Right lobe of liver (tissue), 6 donors: ENCODE measurements at regions not wholly inside any gene's neighbourhood (a gene's known extent, or its start where the extent isn't known, plus 50 kb on each side); places are given as distances from the start of the nearest gene placed in this dataset.

Experiments used
- ATAC-seq, 4 donors: fragments of 200-7000 bp; cut with Tn5 transposase; one replicate each; pipeline ENCODE4 v1.9.1; 2020; ENCODE audit warnings: mild to moderate bottlenecking in 4 of 4, moderate library complexity in 4 of 4
- DNase-seq, 3 donors: peaks; one replicate each; pipeline ENCODE4 v3.0.0-alpha.2; 2020
- H3K27ac ChIP-seq, 3 donors: fragments of 200-600 bp; one replicate each; pipeline ENCODE4 v1.8.0; 2022
- H3K27me3 ChIP-seq, 2 donors: fragments of 200-600 bp; one replicate each; pipeline ENCODE4 v1.8.0; 2022
- H3K36me3 ChIP-seq, 4 donors: fragments of 200-600 bp; sonication (generic) in 1 of 4; one replicate each; pipeline versions ENCODE4 v1.5.1 to v1.8.0; 2017 to 2022; ENCODE audit warnings: control low read depth in 1 of 4
- H3K4me1 ChIP-seq, 4 donors: fragments of 200-600 bp; sonication (generic) in 1 of 4; one replicate each; pipeline versions ENCODE4 v1.5.1 to v1.8.0; 2017 to 2022; ENCODE audit warnings: control low read depth in 1 of 4
- H3K4me3 ChIP-seq, 3 donors: fragments of 200-600 bp; one replicate each; pipeline ENCODE4 v1.8.0; 2022
- H3K9me3 ChIP-seq, 4 donors: fragments of 200-600 bp; sonication (generic) in 1 of 4; one replicate each; pipeline versions ENCODE4 v1.5.1 to v1.8.0; 2017 to 2022; ENCODE audit warnings: control low read depth in 1 of 4
- POLR2A ChIP-seq: fragments of 450-650 bp; IDR thresholded peaks from one replicate; pipeline ENCODE4 v1.6.1; 2017; ENCODE audit warnings: antibody characterized with exemption, mild to moderate bottlenecking
- WGBS: methylation state at CpG from one replicate; pipeline ENCODE4 v1.1.6; 2018; ENCODE audit warnings: low coverage, low lambda C conversion rate; ENCODE audit not compliant: insufficient coverage; ENCODE audit errors: missing lambda C conversion rate; 5-methylcytosine and 5-hydroxymethylcytosine counted together
- intact Hi-C, 2 donors: fragments of 100-400 bp; cut with DNase I; formaldehyde crosslinking; loops; one replicate each; pipeline versions ENCODE4 v1.11.2 to v1.14.1; 2022
- TF ChIP-seq, protein P1 (sequence below), 4 donors: fragments of 200-600 bp in 3 of 4; fragments of 450-650 bp in 1 of 4; IDR thresholded peaks; one replicate each; pipeline versions ENCODE4 v1.5.1 to v1.8.0; 2016 to 2022; ENCODE audit warnings: antibody characterized with exemption in 4 of 4, mild to moderate bottlenecking in 2 of 4
- donor health status: DM: no; HTN: yes; CAD: no.
- donor health status: DM: no; HTN: no; CAD: no.
- donor health status: DM: no; HTN: no; CAD: no.
- donor health status: DM: no; HTN: yes; CAD: no.
- donor health status: DM: no; HTN: yes; CAD: no.

DNA sequence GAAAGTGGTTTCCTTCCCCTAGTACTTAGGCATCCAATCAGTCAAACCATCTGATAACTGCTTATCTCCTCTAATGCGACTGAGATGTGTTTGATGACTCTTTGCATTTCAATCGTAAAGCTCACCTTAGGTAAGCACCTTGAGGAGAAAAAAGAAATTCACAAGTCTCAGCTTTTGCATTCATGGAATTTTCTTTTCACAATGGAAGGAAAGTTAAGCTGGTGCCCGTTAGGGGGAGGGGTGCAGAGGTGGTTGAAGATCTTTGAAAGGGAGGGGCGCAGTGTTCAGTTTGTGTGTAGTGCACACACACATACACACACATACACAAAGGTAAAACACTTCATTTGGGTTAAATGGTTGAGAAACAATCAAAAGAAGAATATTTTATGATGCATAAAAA lies 87.1 kb upstream of the SALL4 start:
- no peak for TF ChIP-seq POLR2A
- TF ChIP-seq, protein P1, sequence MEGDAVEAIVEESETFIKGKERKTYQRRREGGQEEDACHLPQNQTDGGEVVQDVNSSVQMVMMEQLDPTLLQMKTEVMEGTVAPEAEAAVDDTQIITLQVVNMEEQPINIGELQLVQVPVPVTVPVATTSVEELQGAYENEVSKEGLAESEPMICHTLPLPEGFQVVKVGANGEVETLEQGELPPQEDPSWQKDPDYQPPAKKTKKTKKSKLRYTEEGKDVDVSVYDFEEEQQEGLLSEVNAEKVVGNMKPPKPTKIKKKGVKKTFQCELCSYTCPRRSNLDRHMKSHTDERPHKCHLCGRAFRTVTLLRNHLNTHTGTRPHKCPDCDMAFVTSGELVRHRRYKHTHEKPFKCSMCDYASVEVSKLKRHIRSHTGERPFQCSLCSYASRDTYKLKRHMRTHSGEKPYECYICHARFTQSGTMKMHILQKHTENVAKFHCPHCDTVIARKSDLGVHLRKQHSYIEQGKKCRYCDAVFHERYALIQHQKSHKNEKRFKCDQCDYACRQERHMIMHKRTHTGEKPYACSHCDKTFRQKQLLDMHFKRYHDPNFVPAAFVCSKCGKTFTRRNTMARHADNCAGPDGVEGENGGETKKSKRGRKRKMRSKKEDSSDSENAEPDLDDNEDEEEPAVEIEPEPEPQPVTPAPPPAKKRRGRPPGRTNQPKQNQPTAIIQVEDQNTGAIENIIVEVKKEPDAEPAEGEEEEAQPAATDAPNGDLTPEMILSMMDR (IDR thresholded peaks at IDR 0.05) = no peak
- no peaks in the 10 kb centered on the region for H3K36me3 ChIP-seq
- no peak for DNase-seq
- no peaks in the 10 kb centered on the region for H3K4me1 ChIP-seq
- no peak overlapping the region for H3K4me3 ChIP-seq
- H3K9me3 ChIP-seq = no peaks in the 10 kb centered on the region
- no peaks in the 10 kb centered on the region for H3K27me3 ChIP-seq
- intact Hi-C loops = no loop called here
- ATAC-seq = no peak
- 27% methylated on average over 4 of the region's 4 CpGs for WGBS
- H3K27ac ChIP-seq = no peak overlapping the region

DNA sequence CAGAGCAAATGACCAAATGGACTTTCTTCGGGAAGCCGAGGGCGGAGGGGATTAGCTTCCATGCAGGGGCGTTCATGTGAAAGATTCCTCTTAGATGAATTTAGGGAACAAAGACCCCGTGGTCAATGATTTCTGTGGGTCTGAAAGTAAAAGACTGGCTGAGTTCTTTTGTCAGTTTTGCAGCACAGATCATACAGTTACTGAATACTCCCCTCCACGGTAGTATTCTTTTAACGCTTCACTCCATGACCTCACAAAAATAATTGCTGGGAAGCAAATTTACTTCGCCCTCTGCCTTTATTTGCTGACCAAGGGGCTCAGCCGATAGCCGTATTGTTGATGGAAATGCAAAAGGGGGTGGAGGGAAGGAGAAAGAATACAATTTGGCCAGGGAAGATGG lies 86.0 kb upstream of the SALL4 start:
- no peaks in the 10 kb centered on the region for H3K36me3 ChIP-seq
- H3K27me3 ChIP-seq = no peaks in the 10 kb centered on the region
- H3K27ac ChIP-seq = no peak overlapping the region
- TF ChIP-seq POLR2A = no peak
- TF ChIP-seq, protein P1 (IDR thresholded peaks at IDR 0.05) = no peak
- ATAC-seq = no peak
- intact Hi-C loops = no loop called here
- H3K9me3 ChIP-seq = no peaks in the 10 kb centered on the region
- no peak for DNase-seq
- H3K4me3 ChIP-seq = no peak overlapping the region
- no peaks in the 10 kb centered on the region for H3K4me1 ChIP-seq
- 41% methylated on average over 10 of the region's 10 CpGs for WGBS

- TF ChIP-seq POLR2A = no peak
- TF ChIP-seq, protein P1 (IDR thresholded peaks at IDR 0.05) = no peak
- Histone ChIP-seq H3K4me1 (no peaks in the 10 kb centered on the region), H3K27ac (no peak overlapping the region), H3K9me3 (no peaks in the 10 kb centered on the region), H3K27me3 (no peaks in the 10 kb centered on the region), H3K4me3 (no peak overlapping the region), H3K36me3 (no peaks in the 10 kb centered on the region)
- 56% methylated on average over 3 of the region's 5 CpGs for WGBS
- intact Hi-C loops = no loop called here
- no peak for DNase-seq
- ATAC-seq = no peak
Observed at GRCh38 chr20:51886891-51887608, 84.7 kb upstream of the SALL4 start.

DNA sequence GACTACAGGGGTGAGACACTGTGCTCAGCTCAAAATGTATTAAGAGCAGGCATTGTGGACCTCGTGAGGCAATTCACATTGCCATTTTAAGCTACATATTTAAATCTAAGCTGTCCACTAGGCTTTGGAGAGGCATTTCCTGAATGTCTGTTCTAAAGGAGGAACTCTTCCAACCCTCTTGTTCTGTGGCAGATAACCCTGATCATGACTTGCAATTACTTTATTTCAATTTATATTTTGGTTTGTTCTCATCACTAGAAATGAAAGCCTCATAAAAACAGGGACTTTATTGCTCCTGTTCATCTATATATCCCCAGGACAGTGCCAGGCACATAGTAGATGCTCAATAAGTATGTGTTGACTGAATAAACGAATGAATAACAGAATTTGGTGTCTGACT lies 84.0 kb upstream of the SALL4 start:
- H3K9me3 ChIP-seq = no peaks in the 10 kb centered on the region
- no peaks in the 10 kb centered on the region for H3K4me1 ChIP-seq
- no peaks in the 10 kb centered on the region for H3K27me3 ChIP-seq
- intact Hi-C loops = no loop called here
- no peaks in the 10 kb centered on the region for H3K36me3 ChIP-seq
- 18% methylated on average over 2 of the region's 2 CpGs for whole genome bisulfite sequencing
- no peak for ATAC-seq
- no peak for TF ChIP-seq POLR2A
- TF ChIP-seq, protein P1 (IDR thresholded peaks at IDR 0.05) = no peak
- no peak overlapping the region for H3K4me3 ChIP-seq
- no peak for DNase-seq
- no peak overlapping the region for H3K27ac ChIP-seq
